Esophagus muscularis mucosa (tissue), 4 donors: ENCODE measurements at regions not wholly inside any gene's neighbourhood (a gene's known extent, or its start where the extent isn't known, plus 50 kb on each side); places are given as distances from the start of the nearest gene placed in this dataset.

Source experiments
- DNase-seq: peaks from one replicate; pipeline ENCODE4 v3.0.0-alpha.2; 2017; ENCODE audit errors: extremely low spot score
- H3K27ac ChIP-seq, 4 donors: fragments of 200-600 bp; sonication (generic); replicated peaks in 1 of 4; 1 replicate in 3 of 4; 2 replicates in 1 of 4; pipeline ENCODE4 v1.5.1; 2016 to 2019; ENCODE audit warnings: mild to moderate bottlenecking in 1 of 4
- H3K27me3 ChIP-seq, 4 donors: fragments of 200-600 bp; sonication (generic); one replicate each; pipeline versions ENCODE4 v1.5.1 to v1.6.0; 2016 to 2019
- H3K36me3 ChIP-seq, 4 donors: fragments of 200-600 bp; sonication (generic); one replicate each; pipeline ENCODE4 v1.5.1; 2016 to 2019
- H3K4me1 ChIP-seq, 4 donors: fragments of 200-600 bp; sonication (generic); one replicate each; pipeline ENCODE4 v1.5.1; 2016 to 2019
- H3K4me3 ChIP-seq, 4 donors: fragments of 200-600 bp; sonication (generic); 1 replicate in 2 of 4; 2 replicates in 2 of 4; pipeline ENCODE4 v1.5.1; 2016 to 2019; ENCODE audit warnings: mild to moderate bottlenecking in 4 of 4, moderate library complexity in 1 of 4
- H3K9me3 ChIP-seq, 4 donors: fragments of 200-600 bp; sonication (generic); 1 replicate in 3 of 4; 2 replicates in 1 of 4; pipeline ENCODE4 v1.5.1; 2016 to 2019
- EP300 ChIP-seq: sonication (generic); formaldehyde crosslinking; IDR thresholded peaks from one replicate; pipeline ENCODE4 v1.6.1; 2017; ENCODE audit warnings: antibody characterized with exemption
- POLR2A ChIP-seq: fragments of 450-650 bp; IDR thresholded peaks from one replicate; pipeline ENCODE4 v1.6.1; 2017; ENCODE audit warnings: antibody characterized with exemption, moderate library complexity, mild to moderate bottlenecking, low read depth
- POLR2AphosphoS5 ChIP-seq, 2 donors: sonication (generic); formaldehyde crosslinking; IDR thresholded peaks; one replicate each; pipeline ENCODE4 v1.6.1; 2017; ENCODE audit warnings: antibody characterized with exemption in 2 of 2
- WGBS: methylation state at CpG from one replicate; pipeline ENCODE4 v1.1.5; 2018; 5-methylcytosine and 5-hydroxymethylcytosine counted together
- intact Hi-C: fragments of 100-400 bp; cut with DNase I; formaldehyde crosslinking; loops from one replicate; pipeline ENCODE4 v1.15.1; 2023
- TF ChIP-seq, protein P1 (sequence below), 3 experiments: fragments of 200-600 bp in 2 of 3; fragments of 450-650 bp in 1 of 3; sonication (generic) in 2 of 3; IDR thresholded peaks; one replicate each; pipeline ENCODE4 v1.5.1; 2017 to 2019; ENCODE audit warnings: antibody characterized with exemption in 3 of 3, mild to moderate bottlenecking in 2 of 3, moderate library complexity in 1 of 3

DNA sequence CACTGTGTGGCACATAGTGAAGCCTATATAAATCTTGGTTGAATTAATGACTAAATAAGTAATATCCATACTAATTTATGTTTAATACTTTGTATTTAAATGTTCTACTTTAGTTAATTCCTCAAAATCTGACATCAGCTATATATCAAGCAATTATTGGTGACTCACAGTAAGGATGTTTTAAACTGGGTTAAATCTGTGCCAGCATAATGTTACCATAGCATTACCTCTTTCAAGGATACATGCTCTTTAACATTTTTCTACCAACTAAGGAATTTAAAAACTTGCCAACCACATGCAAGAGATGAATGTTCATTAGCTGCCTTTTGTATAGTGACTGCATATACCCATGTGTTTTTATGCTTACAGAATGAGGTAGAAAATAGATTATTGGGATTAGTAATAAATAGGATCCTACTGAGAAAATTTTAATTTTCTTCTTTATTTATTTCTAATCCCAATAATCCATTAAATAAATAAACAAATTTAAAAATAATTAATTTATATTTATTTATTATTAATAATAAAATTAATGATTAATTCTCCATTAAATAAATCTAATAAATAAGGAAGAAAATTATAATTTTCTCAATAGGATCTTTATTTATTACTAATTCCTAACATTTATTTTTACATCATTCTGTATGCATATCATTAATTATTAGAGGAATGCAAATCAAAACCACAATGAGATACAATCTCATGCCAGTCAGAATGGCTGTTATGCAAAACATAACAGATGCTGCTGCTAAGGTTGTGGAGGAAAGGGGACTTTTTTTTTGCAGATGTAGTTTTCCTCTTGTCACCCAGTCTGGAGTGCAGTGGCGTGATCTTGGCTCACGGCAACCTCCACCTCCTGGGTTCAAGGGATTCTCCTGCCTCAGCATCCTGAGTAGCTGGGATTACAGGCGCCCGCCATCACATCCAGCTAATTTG is 410.7 kb upstream of the DSEL start:
- no peak for DNase-seq
- TF ChIP-seq POLR2AphosphoS5 (IDR thresholded peaks at IDR 0.05) (no peak), POLR2A (no peak), EP300 (no peak)
- TF ChIP-seq, protein P1, sequence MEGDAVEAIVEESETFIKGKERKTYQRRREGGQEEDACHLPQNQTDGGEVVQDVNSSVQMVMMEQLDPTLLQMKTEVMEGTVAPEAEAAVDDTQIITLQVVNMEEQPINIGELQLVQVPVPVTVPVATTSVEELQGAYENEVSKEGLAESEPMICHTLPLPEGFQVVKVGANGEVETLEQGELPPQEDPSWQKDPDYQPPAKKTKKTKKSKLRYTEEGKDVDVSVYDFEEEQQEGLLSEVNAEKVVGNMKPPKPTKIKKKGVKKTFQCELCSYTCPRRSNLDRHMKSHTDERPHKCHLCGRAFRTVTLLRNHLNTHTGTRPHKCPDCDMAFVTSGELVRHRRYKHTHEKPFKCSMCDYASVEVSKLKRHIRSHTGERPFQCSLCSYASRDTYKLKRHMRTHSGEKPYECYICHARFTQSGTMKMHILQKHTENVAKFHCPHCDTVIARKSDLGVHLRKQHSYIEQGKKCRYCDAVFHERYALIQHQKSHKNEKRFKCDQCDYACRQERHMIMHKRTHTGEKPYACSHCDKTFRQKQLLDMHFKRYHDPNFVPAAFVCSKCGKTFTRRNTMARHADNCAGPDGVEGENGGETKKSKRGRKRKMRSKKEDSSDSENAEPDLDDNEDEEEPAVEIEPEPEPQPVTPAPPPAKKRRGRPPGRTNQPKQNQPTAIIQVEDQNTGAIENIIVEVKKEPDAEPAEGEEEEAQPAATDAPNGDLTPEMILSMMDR (IDR thresholded peaks at IDR 0.05): no peak
- H3K4me1 ChIP-seq: no peaks in the 10 kb centered on the region
- H3K27ac ChIP-seq: no peak overlapping the region
- H3K4me3 ChIP-seq: no peak overlapping the region
- H3K9me3 ChIP-seq: no peaks in the 10 kb centered on the region
- H3K27me3 ChIP-seq: no peaks in the 10 kb centered on the region
- no peaks in the 10 kb centered on the region for H3K36me3 ChIP-seq
- intact Hi-C loops: no loop called here
- WGBS: 83% methylated on average over 4 of the region's 4 CpGs

- Histone ChIP-seq H3K27me3 (no peaks in the 10 kb centered on the region), H3K9me3 (no peaks in the 10 kb centered on the region), H3K27ac (no peak overlapping the region), H3K36me3 (no peaks in the 10 kb centered on the region), H3K4me1 (no peaks in the 10 kb centered on the region), H3K4me3 (no peak overlapping the region)
- TF ChIP-seq, protein P1 (IDR thresholded peaks at IDR 0.05): no peak
- TF ChIP-seq POLR2A (no peak), EP300 (no peak), POLR2AphosphoS5 (IDR thresholded peaks at IDR 0.05) (no peak)
- DNase-seq: no peak
- intact Hi-C loops: no loop called here
- 73% methylated on average over 1 of the region's 1 CpG for WGBS
These were observed 408.1 kb upstream of the DSEL start for GRCh38 chr18:67924656-67925055.

- TF ChIP-seq POLR2AphosphoS5 (IDR thresholded peaks at IDR 0.05) (no peak), POLR2A (no peak), EP300 (no peak)
- TF ChIP-seq, protein P1 (IDR thresholded peaks at IDR 0.05): no peak
- Histone ChIP-seq H3K9me3 (no peaks in the 10 kb centered on the region), H3K27ac (no peak overlapping the region), H3K4me3 (no peak overlapping the region), H3K4me1 (no peaks in the 10 kb centered on the region), H3K27me3 (no peaks in the 10 kb centered on the region), H3K36me3 (no peaks in the 10 kb centered on the region)
- WGBS: 95% methylated on average over 1 of the region's 1 CpG
- DNase-seq: no peak
- intact Hi-C loops: no loop called here
These were observed 402.8 kb upstream of the DSEL start for GRCh38 chr18:67919316-67919715.

- TF ChIP-seq, protein P1 (IDR thresholded peaks at IDR 0.05): no peak
- TF ChIP-seq EP300 (no peak), POLR2A (no peak), POLR2AphosphoS5 (IDR thresholded peaks at IDR 0.05) (no peak)
- no peak overlapping the region for H3K27ac ChIP-seq
- intact Hi-C loops: no loop called here
- no peaks in the 10 kb centered on the region for H3K4me1 ChIP-seq
- DNase-seq: no peak
- H3K36me3 ChIP-seq: no peaks in the 10 kb centered on the region
- WGBS: 87% methylated on average over 7 of the region's 7 CpGs
- H3K4me3 ChIP-seq: no peak overlapping the region
- H3K9me3 ChIP-seq: no peaks in the 10 kb centered on the region
- no peaks in the 10 kb centered on the region for H3K27me3 ChIP-seq
These were observed 399.6 kb upstream of the DSEL start for GRCh38 chr18:67916097-67916496.
